ENCODE measurements at regions not wholly inside any gene's neighbourhood (a gene's known extent, or its start where the extent isn't known, plus 50 kb on each side); places are given as distances from the start of the nearest gene placed in this dataset.

DNA sequence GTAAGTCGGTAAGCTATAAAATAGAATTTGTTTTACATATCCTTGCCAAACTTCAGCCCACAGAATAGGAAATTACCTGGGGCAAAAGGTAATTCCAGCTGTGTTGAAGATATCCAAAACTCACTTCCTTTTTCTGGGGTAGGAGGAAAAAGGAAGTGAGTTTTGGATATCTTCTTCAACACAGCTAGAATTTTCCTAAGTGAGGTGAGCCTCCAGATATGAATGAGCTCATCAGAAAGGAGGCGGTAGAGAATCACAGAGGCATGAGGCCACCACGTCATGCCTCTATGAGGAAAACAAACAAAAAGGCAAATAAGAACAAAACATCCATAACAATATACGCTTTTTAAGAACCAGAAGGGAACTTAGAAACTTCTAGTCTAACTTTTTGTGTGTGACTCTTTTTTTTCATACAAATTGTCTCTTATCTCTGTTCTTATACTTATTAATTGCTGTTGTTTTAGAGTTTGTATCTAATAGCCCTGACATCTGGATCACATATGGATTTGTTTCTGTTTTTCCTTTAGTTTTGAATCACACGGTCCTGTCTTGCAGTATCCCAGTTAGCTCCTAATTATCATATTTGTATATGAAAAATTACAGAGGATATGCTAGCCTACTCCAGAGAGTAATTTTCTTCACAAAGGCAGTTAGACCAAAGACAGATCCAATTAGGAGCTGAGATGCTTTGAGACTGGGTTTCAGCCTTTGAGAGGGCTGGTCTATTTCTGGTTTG is 104.5 kb downstream of the RBM43 start:
- ChIA-PET CTCF (no interaction called here), POLR2A (no interaction called here)

DNA sequence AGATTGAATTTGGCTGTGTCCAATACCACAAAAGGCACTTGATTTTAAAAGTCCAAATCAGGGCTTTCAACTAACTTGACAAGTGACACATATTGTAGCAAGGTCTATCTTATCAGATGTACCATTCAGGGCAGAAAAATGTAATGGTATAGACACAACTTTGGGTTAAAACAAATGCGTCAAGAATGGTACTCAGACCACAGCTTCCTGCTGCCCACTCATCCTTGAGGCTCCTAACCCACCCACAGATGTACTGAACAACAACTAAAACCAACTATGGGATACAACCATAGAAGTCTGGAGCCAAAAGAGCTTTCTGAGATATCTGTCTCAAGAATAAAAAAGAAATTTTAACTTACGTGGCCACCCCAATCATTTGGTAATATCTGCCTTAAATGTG is 105.2 kb downstream of the RBM43 start:
- ChIA-PET CTCF (no interaction called here), POLR2A (no interaction called here)

DNA sequence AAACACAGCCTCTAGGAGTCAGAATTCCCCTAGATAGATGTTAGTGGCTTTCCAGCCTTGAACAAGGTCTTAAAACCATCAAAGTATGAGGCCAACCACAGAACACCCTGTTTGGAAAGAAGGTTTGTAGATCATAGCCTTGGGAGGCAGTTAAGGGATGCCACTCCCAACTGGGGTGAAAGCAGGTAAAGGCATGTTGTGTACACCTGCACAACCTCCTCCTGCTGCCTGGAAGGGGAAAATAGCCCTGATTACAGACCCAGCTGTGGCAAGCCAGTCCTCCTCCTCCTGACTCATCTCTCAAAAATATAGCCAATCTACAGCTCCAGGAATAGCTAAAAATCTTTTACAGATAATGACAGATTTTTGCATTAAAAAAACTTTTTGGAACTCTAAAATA is 108.1 kb downstream of the RBM43 start:
- POLR2A ChIA-PET, result no interaction called here
- CTCF ChIA-PET, result no interaction called here

DNA sequence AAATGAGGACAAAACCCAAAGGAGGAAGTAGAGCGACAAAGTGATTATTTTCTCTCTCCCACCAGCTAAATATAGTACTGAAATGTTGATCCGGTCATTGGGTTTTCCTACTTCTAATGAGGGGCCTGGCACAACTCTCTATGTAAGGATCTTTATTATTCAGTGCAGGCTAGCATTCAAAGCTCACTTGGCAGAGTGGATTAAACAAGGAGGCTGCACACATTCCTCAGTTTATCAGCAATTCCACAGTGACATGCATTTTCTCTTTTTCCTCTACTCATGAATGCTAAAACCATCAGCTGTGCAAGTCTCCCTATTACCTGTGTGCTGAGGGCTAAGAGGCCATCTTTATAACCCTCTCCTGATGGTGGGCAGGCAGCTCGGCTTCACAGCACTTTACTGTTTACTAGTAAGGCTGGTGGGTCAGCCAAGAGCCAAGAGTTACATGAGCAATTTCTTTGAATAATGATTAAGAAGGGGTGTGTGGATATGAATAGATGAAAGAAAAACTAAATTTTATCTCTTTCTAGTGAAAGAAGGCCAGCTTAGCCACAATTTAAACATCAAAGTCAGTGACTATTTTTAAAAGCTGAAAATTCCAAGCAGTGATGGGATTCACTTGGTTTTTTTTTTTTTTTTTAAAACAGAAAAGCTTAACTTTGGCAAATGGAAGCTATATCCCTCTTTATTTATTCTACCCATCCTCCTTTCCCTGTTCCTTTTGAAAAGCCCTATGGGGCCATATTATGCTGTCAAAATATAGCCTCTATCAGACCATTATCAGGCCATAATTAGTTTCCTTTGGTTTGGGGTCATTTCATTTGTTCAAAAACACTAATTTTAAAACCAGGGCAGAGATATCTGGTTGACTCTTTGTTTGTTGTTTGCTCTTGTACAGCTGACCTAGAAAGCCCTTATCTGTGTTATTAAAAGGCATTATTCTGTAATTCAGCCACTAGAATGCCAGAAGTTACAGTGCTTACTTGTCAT is 111.0 kb downstream of the RBM43 start:
- ChIA-PET CTCF (no interaction called here), POLR2A (no interaction called here)

DNA sequence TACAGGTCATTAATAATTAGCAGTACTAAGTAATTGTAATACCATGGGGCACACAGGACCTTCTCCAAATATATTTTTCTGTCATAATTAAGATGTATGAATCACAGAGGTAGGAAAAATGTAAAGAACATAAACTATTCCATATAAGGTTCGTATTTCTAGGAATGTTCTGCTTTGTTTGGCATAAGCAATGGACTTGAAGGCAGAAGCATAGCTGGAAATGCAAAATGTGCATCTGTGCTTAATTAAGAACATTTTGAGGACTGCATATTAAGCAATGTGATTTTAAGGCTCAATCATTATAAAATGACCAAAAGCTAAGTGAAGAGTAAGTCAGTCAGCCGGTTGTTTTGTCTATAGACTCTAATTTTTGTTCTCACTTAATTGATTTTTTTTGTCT is 123.2 kb downstream of the RBM43 start:
- POLR2A ChIA-PET, result no interaction called here
- CTCF ChIA-PET, result no interaction called here

DNA sequence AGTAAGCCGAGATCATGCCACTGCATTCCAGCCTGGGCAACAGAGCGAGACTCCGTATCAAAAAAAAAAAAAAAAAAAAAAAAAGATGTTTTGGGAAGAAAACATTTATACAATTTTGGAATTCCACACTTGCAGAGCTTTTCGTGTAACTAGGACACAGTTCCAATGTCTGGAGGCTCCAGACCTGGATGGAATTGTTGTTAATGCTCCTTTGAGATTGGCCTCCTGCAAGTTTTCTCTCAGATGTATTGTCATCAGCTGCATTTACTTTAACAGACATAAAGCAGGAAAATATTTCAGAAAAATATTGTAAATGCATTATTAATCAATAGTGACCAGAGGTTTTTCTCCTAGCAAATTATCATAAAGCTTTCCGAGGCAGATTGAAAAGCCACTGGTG is 124.1 kb downstream of the RBM43 start:
- ChIA-PET POLR2A (no interaction called here), CTCF (interaction anchor here (0.7 kb wide), 2 partner anchors 31 to 103 kb away, joined by 3 to 4 read pairs; no protein-coding TSS in a partner anchor)

DNA sequence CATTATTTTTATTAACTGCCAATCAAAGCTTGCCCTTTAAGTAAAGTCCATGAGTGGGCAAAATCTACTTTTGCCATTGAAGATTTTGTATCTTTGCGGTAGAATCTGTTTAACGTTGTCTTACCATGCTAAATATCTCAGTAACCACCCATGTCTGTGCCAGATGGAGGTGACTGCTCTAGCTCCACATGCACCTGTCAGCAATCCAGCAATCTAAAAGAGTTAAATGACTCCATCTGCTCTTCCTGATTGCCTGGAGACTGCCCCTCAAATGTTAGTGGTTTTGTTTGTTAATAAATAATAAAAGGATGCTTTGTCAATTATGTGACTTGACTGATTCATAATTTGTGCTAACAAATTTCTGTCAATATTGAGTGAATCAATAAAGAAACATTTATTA is 141.7 kb downstream of the RBM43 start:
- ChIA-PET POLR2A (no interaction called here), CTCF (no interaction called here)

DNA sequence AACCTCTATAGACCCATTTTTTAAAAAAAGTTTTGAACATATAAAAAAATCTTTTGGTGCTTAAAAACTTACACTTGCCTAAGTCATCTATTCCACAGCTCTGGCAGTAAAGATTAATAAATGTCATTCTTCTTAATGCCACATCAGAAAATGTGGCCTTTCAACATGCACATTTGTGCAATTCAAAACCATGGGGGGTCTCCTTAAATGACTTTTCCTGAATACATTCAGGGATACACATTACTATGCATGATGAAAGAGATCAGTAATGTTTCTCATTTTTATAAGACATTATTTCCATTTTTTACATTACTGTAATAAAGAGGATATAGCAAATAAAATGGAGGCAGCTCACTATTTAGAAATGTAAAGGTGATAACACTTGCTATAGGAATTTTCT is 142.3 kb downstream of the RBM43 start:
- CTCF ChIA-PET, result no interaction called here
- POLR2A ChIA-PET, result no interaction called here

DNA sequence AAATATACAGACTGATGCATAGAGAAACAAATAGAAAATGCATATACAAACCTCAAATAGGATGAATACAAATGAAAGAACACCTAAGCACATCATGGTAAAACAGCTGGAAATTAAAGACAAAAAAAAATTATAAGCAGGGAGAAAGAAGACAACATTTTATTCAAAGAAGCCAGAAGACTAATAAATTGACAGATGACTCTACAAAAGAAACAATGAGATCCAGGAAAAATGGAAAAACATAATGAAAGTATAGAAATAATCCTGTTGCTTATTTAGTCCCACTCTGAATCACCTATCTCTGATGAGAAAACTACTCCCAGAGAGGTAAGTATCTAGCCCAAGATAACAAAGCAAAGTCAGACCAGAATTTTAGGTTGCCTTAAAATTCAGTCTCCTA is 143.4 kb downstream of the RBM43 start:
- ChIA-PET CTCF (no interaction called here), POLR2A (no interaction called here)

DNA sequence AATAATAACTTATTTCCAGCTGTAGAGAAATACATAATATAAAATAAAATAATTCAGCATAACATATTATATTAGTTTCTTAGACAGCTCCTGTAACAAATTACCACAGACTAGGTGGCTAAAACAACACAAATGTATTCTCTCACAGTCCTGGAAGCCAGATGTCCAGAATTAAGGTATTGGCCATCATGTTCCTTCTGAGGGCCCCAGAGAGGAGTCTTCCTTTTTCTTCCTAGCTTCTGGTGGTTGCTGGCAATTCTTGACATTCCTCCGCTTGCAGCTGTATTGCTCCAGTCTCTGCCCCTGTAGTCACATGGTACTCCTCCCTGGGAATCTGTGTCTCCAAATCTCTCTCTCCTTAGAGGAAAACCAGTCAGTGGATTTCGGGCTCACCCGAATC is 146.8 kb downstream of the RBM43 start:
- POLR2A ChIA-PET, result no interaction called here
- CTCF ChIA-PET, result no interaction called here

DNA sequence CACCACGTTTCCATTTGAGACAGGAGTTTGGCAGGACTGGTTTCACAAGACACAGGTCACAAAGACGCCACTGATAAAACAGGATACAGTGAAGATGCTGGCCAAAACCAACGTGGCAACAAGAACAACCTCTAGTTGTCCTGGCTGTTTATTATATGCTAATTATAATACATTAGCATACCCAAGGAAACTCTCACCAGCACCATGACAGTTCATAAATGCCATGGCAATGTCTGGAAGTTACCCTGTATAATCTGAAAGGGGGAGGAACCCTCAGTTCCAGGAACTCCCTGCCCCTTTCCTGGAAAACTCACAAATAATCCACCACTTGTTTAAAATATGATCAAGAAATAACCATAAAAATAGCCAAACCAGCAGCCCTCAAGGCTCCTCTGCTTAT is 148.3 kb downstream of the RBM43 start:
- ChIA-PET CTCF (no interaction called here), POLR2A (no interaction called here)

DNA sequence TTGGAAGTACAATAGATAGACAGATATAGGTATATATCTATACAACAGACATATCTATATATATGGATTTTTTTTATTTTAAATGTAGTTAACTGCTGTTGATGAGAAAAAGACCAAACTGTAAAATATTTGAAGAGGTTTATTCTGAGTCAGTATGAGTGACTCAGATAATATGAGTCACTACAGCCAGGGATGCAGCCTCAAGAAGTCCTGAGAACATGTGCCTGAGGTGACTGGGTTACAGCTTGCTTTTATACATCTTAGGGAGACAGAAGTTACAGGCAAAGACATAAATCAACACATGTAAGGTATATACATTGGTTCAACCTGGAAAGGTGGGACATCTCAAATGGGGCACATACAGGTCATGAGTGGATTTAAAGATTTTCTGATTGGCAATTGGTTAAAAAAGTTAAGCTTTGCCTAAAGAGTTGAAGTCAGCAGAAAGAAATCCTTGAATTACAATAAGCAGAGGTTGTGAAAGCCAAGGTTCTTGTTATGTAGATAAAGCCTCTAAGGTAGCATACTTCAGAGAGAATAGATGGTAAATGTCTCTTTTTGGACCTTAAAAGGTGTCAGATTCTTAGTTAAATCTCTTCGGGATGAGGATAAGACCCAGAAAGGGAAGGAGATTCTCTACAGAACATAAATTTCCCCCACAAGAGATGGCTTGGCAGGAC is 149.9 kb downstream of the RBM43 start:
- POLR2A ChIA-PET, result no interaction called here

DNA sequence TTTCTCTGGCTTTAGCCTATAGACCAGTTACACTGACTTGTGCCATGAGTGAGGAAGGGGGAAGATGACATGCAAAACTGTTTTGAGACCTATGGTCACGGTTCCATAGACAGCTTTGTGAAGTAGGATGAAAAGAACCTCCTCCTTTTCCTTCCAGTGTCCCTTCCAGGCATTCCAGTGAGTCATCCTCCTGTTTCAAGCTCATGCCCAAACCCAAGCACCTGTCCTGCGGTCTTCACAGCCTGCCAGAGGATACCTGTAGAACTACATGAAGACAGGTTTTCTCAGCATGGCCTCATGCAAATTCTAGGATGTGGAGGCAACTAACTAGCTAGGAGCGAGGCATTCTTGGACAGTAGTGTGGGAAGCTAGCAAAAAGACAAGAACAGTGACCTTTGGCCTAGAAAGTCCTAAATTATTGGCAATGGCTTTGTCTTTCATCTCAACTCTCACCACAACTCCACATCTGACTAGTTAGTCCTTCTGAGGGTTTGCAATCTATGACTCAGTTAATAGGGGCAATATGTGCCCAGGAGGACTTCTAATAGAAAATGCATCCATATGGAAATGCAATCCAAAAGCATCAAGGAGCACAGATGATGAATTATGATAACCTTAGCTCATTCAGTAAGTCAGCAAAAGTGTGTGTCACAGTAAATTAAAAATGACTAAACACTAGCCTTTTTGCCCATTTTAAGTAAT is 154.7 kb downstream of the RBM43 start:
- ChIA-PET POLR2A (no interaction called here), CTCF (no interaction called here)

More for the DNA sequence above, 149.9 kb downstream of the RBM43 start:
- CTCF ChIA-PET, result no interaction called here

DNA sequence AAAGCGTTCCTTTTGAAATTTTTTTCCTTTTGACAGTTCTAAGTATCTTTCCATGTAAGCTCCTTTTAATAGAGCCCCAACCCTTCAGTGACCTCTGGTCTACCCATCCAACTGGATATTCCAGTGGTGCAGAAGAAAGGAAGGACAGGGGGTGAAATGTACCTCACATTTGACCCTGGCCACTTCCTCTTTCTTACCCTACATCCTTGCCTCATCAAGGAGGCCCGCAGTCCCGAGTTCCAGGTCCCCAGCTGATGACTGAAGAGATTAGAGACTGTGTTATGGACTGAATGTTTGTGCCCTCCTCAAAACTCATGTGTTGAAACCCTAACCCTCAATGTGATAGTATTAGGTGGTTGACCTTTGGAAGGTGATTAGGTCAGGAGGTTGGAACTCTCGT is 158.1 kb downstream of the RBM43 start:
- POLR2A ChIA-PET, result no interaction called here
- CTCF ChIA-PET, result no interaction called here

DNA sequence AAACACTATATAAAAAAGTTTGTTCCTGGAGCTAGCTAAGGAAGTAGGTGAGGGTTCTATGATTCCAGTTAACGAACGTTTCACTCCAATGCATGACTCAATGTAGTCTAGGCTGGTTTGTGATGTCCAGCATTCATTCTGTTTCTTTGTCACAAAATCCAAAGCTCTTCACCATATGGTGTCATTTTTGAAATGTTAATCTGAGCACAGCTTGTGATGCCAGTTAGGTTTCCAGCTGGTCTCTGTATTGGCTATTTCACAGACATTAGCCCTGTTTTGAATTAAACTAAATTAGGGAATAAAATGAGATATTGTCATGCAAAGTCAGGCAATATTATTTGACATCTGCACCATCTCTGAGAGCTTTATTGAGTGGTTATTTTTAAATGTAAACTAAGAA is 159.4 kb downstream of the RBM43 start:
- CTCF ChIA-PET, result no interaction called here
- POLR2A ChIA-PET, result no interaction called here

DNA sequence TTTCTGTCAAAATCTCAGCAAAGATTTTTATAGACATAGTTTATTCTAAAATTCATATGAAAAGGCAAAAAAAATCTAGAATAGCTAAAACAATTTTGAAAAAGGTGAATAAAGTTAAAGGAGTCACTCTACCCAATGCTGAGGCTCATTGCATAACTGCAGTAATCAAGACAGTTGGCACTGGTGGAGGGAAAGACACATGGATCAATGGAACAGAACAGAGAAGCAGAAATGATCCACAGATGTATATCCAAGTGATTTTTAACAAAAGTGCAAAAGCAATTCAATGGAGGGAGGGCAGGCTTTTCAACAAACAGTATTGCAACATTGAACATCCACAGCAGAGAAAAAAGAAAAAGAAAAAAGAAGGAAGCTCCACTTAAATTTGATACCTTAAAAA is 162.8 kb downstream of the RBM43 start:
- ChIA-PET POLR2A (no interaction called here), CTCF (no interaction called here)

DNA sequence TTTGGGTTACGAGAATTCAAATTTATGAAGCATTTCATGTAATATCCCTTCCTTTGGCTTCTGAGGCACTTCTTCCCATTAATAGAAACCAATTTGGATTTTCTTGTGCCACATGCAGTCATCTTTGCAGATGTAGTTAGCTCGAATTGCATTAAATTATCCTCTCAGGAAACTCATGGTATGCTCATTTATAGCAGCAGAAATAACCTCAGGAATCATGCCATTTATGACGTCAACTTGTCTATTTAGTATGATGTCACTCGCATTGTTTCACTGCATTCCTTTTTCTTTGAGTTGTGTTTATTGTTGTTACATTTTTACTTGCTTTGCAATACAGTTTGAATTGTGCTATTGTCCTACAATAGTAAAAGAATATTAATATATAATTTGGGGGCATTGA is 163.8 kb downstream of the RBM43 start:
- ChIA-PET CTCF (no interaction called here), POLR2A (no interaction called here)

DNA sequence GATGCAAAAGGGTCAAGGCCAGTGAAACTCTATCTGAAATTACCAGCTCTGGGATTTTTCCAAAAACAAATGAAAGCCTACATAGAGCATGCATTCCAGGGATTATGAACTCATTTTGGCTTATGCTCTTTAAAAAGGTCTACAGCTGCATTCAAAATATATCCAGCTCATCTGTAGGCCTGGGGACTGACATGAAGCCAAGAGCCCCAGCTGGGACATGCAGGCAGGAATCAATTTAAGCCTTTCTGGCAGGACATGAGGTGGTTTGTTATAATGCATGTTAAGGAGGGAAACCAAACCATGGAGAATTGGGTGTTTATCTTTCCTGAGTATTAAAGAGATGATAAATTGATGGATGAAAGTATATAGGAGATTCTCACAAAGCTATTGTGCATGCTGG is 164.5 kb downstream of the RBM43 start:
- CTCF ChIA-PET, result no interaction called here
- POLR2A ChIA-PET, result no interaction called here

DNA sequence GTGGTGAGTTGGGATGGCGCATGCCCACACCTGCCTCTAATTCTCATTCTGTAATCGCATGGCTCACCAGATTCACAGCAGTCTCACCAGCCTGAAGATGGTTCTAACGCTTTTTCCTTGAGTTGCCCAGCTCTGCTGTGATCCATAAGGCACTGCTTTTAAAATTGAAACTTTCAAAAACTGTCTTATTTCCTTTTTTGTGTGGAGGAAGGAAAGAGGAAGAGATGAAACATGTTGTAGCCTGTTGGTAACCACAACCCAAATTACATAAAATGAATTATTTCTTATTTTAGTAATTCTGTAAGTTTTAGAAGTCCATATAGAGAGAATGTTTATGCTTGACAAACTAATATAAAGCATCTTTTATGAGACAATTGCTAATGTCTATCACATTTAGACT is 165.4 kb downstream of the RBM43 start:
- ChIA-PET CTCF (no interaction called here), POLR2A (no interaction called here)

DNA sequence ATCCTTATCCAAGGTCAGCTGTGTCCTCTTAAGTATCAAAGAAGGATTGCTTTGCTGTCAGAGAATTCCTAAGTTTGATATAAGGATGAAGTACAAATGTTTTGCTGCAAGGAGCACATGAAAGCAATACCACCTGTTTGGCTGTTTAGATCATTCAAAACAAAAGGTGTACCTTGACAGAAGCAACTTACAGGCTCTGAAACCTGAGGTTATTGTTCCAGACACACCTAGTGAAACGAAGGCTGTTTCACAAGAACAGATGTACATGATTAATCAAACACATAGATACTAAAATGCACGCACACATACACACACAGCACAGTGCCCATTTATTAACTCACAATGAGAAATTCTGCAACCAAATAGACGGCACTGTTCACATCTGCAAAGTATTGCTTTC is 166.2 kb downstream of the RBM43 start:
- ChIA-PET POLR2A (no interaction called here), CTCF (no interaction called here)

DNA sequence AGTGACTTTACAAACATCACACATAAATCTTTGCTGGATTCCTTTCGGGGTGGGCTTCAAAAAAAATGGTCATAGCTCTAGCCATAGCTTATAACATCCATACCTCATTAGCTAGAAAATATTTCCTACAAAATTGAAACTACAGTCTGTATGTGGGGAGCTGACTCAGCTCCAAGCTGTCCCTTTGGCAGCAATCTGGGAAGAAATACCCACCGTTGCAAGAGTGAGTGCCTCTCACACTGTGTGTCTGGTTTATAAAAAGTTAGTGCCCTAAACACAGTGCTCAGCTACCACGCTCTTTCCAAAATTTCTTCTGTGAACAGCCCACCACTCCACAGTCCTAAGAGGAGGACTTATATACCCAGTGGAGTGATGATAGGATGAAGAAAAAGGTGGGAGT is 170.1 kb downstream of the RBM43 start:
- ChIA-PET CTCF (no interaction called here), POLR2A (no interaction called here)
